Stimulated activated CD4-positive, alpha-beta T cell treated with anti-CD3 and anti-CD28 coated beads, Interleukin-1b, Interleukin-23, amount 100 ng/mL, for 24 hours (primary cell): ENCODE measurements at regions not wholly inside any gene's neighbourhood (a gene's known extent, or its start where the extent isn't known, plus 50 kb on each side); places are given as distances from the start of the nearest gene placed in this dataset.

ENCODE experiments used
- DNase-seq, 4 experiments: peaks; one replicate each; pipeline ENCODE4 v3.0.0-alpha.2; 2020; ENCODE audit warnings: low read depth in 4 of 4, low spot score in 1 of 4

- no peak for DNase-seq
Observed at GRCh38 chr18:38368886-38369285, 803.3 kb upstream of the CELF4 start.

DNA sequence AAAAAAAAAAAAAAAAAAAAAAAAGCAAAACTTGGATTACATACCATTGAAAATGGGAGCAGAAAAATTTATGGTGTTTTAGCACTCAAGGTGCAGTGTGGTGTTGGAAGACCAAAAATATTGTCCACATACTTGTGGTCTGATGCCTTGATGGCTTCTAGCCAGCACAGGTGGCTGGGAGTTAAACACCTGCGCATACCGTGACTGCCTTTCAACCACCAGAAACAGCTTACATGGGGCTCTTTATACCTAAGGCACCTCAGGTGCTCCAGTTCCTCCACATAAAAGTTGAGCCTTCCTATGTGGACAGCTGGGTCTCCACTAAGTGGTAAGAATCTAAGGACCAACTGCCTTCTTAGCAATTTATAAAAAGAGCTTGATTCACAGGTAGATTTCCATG is 802.6 kb upstream of the CELF4 start:
- no peak for DNase-seq

- no peak for DNase-seq
Observed at GRCh38 chr18:38367473-38367872, 801.9 kb upstream of the CELF4 start.

DNA sequence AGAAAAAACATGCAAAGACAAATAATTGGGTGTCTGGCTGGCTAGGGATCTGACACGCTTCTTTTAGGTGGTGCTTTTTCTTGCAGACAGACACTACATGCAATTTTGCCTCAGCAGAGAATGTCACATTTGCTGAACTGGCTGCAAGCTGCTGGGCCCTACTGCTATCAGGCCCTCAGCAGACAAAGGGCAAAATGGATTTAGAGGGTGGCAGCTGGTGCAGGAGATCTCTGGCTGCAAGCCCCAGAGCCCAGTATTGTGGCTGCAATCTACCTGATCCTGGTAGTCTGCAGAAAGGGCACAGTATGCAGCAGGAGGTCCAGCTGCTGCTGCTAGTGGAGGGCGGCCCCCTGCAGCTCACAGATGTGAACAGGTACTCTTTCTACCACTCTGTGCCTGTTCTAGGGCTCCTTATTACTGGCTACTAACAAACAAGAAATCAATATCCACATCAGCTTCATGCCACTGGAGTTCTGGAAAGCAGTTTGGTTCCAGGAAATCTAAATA is 796.7 kb upstream of the CELF4 start:
- no peak for DNase-seq

DNA sequence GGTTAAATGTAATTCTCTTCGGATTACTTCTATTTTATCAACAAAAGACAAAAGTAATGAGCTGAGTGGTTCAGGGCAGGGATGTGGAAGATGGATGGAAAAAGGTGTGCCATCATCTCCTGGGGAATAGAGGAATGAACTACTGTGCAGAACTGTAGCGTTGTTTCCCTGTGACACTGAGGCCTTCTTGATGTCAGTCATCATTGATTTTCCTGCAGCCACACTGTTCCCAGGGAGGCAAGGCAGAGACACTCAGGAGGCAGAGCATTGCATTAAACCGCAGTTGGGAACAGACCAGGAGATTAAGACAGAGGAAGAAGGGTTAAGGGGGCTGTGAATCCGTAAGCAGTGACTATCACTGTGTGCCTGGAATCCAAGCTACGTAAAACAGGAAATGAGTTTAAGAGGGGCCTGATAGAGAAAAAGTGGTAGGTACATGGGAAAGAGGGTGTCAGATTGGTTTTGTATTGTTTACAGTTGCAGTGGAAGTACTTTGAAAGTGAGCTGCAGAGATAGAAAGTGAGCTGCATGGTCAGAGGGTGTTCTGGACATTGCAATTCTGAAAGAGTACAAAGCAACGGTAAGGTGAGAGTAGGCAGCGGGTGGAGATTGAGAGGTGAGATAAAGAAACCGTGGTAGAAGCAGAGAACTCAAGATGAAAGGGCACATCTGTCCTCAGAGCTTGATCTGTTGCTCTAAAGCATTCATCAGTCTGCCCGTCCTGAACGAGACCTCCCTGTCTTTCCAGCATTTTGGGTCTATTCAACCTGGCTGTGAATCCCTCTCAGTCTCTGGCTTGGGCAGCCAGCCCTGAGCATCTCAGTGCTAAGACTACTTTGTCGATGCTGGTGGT is 793.4 kb upstream of the CELF4 start:
- DNase-seq = no peak

GRCh38 chr18:38353149-38353548 is 787.6 kb upstream of the CELF4 start:
- DNase-seq = no peak

DNA sequence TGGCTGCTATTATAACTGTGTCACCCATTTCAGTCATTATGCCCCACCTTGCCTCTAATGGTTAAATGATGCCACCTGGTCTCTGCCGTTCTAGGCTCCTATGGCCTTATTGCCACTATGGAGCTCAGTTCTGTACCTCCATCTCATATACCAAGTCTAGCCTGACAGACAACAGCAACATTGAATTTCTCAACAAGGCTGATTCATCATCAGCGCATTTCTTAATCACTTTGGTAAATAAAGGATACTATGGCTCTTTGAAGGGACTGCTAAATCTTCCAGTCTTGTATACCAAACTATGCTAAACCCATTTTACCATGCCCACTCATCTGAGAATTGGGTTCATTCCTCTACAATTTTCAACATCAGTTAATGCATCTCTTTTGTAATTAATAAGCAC is 784.5 kb upstream of the CELF4 start:
- no peak for DNase-seq

DNA sequence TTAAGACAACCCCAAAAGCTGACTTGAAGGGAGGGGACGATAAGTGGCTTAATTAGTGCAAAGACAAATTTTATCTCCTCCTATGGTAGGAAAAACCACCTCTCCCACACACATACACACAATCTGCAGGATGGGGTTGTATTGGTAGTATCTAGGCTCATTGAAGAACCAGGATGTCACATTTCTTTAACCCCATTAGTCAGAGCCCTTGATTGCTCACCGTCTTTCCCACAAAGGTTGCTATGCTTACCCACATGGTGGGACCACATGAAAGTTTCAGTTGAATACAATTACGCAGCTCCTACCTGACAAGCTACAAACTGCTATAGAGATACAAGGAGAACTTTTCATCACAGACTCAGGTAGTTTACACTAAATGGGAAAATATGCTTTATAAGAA is 765.0 kb upstream of the CELF4 start:
- DNase-seq = no peak

DNA sequence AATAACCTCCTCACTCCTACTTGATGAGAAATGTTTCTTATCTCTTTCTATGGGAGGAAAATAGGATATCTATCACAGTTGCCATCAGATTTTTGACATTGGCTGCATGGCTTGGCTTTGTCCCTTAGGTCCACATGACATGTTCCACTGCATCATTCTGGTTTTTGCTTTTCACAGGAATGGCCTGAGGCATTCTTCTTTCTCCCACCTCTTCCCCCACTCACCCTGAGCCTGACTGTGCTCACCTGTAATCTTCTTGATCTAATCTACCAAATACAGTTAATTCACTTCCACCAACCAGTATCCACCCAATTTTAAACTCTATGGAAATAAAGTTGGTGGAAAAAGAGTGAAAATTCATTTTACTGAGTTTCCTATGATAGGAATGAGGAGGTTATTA is 763.5 kb upstream of the CELF4 start:
- no peak for DNase-seq

GRCh38 chr18:38322206-38322605 is 756.6 kb upstream of the CELF4 start:
- no peak for DNase-seq

GRCh38 chr18:38321262-38321661 is 755.7 kb upstream of the CELF4 start:
- no peak for DNase-seq

- DNase-seq = no peak
Observed at GRCh38 chr18:38318416-38318815, 752.8 kb upstream of the CELF4 start.

DNA sequence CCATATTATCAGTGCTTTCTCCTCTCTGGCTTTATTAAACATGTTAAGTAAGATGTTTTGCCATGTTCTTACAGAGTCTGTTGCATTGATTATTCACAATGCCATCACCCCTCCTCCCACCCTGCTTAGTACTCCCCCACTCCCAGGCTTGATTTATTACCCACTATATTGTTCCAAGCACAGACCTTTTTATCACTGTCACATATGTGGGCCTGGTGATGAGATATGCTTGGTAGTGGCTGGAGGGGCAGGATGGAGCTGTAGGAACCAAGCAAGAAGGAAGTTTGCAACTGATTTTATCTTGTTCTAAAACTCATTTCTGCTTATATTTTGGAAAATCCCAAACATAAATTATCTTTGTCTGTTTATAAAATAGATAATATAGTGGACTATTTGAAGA is 748.2 kb upstream of the CELF4 start:
- no peak for DNase-seq

- DNase-seq = no peak
Observed at GRCh38 chr18:38312532-38312931, 746.9 kb upstream of the CELF4 start.

DNA sequence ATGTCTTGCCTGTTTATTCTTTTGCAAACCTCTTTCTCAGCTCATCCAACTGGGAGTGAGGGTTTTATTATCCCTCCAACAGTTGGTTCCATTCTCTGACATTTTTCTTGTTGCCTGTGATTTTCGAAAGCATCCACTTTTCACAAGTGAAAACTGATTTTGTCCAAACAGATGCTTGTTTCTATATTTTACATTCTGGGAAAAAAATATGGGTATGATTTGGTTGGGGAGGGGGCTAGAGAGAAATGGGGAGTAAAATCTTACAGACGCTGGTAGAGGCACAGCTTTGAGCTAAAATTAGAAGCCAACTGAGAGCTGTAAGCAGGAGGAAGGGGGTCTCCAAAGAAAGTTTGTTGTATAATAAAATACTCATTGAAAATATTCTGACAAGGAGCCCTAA is 745.3 kb upstream of the CELF4 start:
- DNase-seq = no peak

DNA sequence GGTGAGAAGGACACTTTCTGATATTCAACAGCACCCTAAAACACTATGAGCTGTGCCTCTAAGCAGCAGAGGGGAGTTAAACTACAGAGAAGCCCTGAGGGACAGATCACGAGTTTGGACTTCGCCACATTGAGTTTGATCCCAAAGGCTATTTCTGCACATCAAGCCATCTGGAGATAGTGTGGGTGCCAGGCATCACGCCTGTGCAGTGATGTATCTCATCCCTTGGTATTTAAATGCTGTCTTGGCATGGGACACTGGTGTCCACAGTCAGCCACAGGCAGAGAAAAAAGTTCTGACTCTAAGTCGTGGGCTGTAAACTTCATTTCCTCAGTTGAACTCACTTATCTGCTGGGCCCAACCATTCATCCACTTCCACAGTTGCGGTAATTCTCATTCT is 742.3 kb upstream of the CELF4 start:
- no peak for DNase-seq

GRCh38 chr18:38305961-38306360 is 740.4 kb upstream of the CELF4 start:
- no peak for DNase-seq

- DNase-seq = no peak
Observed at GRCh38 chr18:38301621-38302020, 736.0 kb upstream of the CELF4 start.

DNA sequence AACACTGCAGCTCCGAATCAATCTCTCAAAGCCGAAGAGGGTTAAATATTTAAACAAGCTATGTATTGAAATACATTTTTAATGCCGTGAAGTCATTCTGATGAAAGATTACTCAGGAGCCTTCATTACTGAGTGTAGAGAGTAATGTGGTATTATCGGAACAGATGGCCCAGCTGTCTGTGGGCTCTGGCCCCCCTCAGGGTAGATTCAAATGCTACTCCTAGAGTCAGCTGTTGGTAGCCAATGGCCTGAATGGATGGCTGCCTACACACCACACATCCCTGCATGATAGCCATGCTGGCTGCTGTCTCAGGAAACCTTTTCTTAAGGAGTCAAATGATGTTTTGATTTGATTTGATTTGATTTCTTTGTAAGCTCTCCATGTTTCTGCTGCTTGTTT is 732.3 kb upstream of the CELF4 start:
- DNase-seq = no peak

- DNase-seq = no peak
Observed at GRCh38 chr18:38290229-38290628, 724.6 kb upstream of the CELF4 start.

DNA sequence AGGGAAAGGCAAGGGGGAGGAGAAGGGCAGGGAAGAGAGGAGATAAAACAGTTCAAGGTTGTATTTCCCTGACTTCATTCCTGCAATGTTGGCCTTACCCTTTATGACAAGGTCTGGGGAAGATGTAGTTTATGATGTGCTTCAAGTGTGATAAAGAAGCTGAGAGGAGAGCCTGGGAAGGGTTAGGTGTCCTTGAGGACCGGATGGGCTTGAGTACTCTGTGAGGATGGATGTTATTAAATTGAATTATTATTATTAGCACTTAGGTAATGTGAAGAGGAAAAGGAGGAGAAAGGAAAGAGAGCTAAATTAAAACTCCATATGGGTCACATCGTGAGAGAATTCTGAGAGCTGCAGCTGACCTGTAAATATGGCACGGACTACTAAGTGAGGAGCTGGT is 719.4 kb upstream of the CELF4 start:
- no peak for DNase-seq

DNA sequence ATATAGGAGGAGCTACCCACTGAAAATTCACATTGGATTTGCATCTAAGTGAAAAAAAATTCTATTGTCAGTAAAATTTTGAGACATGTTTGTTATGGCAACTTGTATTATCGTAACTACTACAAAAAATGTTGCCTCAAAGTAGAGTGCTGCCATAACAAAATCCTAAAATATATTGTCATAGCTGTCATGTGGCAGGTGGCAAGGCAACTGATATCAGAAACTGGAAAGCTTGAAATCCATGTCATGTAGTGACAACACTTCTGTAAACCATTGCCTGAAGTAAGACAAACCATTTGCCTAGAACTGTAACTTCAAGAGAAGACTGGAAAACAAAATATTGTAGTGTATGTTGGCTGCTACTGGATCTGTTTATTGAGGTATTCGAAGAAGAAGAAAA is 697.5 kb upstream of the CELF4 start:
- no peak for DNase-seq

- no peak for DNase-seq
Observed at GRCh38 chr18:38262661-38263060, 697.1 kb upstream of the CELF4 start.
